ENCODE measurements at regions not wholly inside any gene's neighbourhood (a gene's known extent, or its start where the extent isn't known, plus 50 kb on each side); places are given as distances from the start of the nearest gene placed in this dataset.
A peak's percentile ranks its signal among the peaks of the same experiment; 100 is the strongest.

GRCh38 chr2:67865917-67866316 is 196.9 kb downstream of the C1D start:
- no peak for DNase-seq

- DNase-seq: no peak
Measured at GRCh38 chr2:67867735-67868134, 195.1 kb downstream of the C1D start.

- peak in 2 of 56 donors; percentile 7 to 19 for DNase-seq
Measured at GRCh38 chr2:67871686-67872412, 191.0 kb downstream of the C1D start.

- no peak for DNase-seq
Measured at GRCh38 chr2:67872481-67872880, 190.3 kb downstream of the C1D start.

GRCh38 chr2:67873916-67874315 is 188.9 kb downstream of the C1D start:
- DNase-seq: no peak

GRCh38 chr2:67876176-67876575 is 186.6 kb downstream of the C1D start:
- no peak for DNase-seq

- DNase-seq: peak in 1 of 56 donors; percentile 7
Measured at GRCh38 chr2:67877301-67877700, 185.5 kb downstream of the C1D start.

GRCh38 chr2:67878743-67879142 is 184.1 kb downstream of the C1D start:
- DNase-seq: peak in 1 of 56 donors; percentile 10

GRCh38 chr2:67879586-67880290 is 183.1 kb downstream of the C1D start:
- DNase-seq: no peak

- DNase-seq: no peak
Measured at GRCh38 chr2:67880291-67880761, 182.5 kb downstream of the C1D start.

GRCh38 chr2:67881816-67882215 is 181.0 kb downstream of the C1D start:
- DNase-seq: no peak

- no peak for DNase-seq
Measured at GRCh38 chr2:67883316-67884087, 179.3 kb downstream of the C1D start.

GRCh38 chr2:67888351-67889005 is 174.3 kb downstream of the C1D start:
- no peak for DNase-seq

- no peak for DNase-seq
Measured at GRCh38 chr2:67889056-67889455, 173.7 kb downstream of the C1D start.

- DNase-seq: no peak
Measured at GRCh38 chr2:67891642-67892041, 171.2 kb downstream of the C1D start.

GRCh38 chr2:67892339-67892846 is 170.4 kb downstream of the C1D start:
- no peak for DNase-seq

GRCh38 chr2:67895227-67895941 is 167.4 kb downstream of the C1D start:
- DNase-seq: no peak

GRCh38 chr2:67896076-67896475 is 166.7 kb downstream of the C1D start:
- DNase-seq: no peak

GRCh38 chr2:67896476-67896875 is 166.3 kb downstream of the C1D start:
- DNase-seq: no peak

- no peak for DNase-seq
Measured at GRCh38 chr2:67898595-67898994, 164.2 kb downstream of the C1D start.

- no peak for DNase-seq
Measured at GRCh38 chr2:67899187-67899586, 163.6 kb downstream of the C1D start.
